GM18951 (cell line): ENCODE measurements at regions not wholly inside any gene's neighbourhood (a gene's known extent, or its start where the extent isn't known, plus 50 kb on each side); places are given as distances from the start of the nearest gene placed in this dataset.

Source experiments
- POLR2A ChIP-seq: IDR thresholded peaks from 4 replicates; pipeline ENCODE4 v1.6.1; 2011; ENCODE audit warnings: mild to moderate bottlenecking; ENCODE audit not compliant: insufficient read length, insufficient read depth; ENCODE audit errors: extremely low read depth
- in situ Hi-C: fragments of 300-500 bp; cut with MboI; formaldehyde crosslinking; loops from one replicate; pipeline ENCODE4 v1.12.0; 2022; ENCODE audit warnings: low sequenced_read_pairs, mixed read lengths, inconsistent platforms; ENCODE audit not compliant: unreplicated experiment

DNA sequence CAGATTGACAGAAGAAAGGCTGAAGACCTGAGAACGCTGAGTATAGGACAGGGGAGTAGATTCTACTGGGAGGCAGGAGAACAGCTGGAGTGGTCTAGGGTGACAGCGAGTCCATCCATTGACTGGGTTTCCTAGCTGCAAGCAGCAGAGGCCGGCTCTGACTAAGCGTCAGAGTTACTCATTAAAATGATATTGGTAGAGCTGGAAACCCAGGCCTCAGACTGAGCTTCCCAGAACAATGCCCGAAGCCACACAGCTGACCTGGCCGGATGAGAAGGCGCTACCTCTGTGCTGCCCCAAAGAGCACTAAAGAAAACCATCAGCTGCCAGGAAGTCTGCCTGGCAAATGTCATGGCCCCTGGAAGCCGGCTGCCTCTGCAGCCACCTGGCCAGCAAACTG, 78.5 kb upstream of the FZD10 start:
- in situ Hi-C loops, result no loop called here
- no peak for TF ChIP-seq POLR2A

DNA sequence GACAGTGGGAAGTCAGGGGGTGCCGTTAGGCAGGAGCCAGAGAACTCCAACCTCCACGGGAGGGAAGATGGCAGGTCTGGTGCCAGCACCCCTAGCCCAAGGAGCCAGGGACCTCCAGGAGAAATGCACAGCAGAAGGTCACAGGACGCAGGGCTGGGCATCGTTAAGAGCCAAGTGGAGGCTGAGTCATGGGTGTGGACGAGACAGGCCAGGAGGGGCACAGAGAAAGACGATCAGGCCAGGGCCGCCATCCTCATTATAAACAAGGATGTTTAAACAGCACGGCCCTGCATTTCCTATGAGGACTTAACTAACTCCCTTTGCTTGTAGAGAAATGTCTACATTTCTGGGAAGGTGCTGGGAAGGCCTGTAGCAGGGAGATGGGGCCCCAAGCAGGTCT, 77.9 kb upstream of the FZD10 start:
- TF ChIP-seq POLR2A, result no peak
- in situ Hi-C loops, result no loop called here

DNA sequence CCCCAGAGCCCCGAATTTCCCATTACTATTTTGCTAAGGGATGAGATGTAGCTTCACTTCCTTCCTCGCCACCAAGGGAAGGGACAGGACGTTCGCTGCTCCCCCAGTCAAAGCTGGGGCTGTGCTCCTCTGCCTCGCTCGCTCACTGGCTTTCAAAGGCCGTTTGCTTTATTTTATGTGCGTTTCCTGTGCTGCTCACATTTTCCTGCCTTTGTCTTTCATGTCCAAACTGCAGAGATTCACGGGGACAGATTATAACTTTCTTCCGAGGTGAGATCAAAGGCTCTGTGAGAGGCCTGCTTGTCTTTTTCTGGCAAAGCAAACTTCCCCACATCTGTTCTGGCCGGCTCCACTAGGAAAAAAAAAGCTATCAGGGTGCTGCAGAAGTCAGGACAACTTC, 76.0 kb upstream of the FZD10 start:
- in situ Hi-C loops, result no loop called here
- no peak for TF ChIP-seq POLR2A

DNA sequence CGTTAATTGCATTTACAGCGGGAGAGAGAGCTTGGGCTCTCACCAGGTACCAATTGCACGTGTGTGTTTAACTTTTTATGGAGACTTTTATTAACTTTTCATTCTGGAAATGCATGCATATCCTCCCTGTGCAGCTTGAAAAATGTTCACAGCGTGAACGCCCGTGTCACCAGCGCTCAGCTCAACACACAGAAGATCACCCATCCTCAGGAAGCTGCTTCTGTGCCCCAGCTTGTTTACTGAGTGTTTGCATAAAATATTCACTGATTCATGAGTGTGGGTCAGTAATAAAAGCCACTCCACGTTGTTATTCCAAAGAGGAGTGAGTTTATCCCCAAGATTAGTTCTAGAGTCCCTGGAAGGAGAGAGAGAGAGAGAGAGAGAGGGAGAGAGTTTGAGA, 75.5 kb upstream of the FZD10 start:
- in situ Hi-C loops, result no loop called here
- no peak for TF ChIP-seq POLR2A

DNA sequence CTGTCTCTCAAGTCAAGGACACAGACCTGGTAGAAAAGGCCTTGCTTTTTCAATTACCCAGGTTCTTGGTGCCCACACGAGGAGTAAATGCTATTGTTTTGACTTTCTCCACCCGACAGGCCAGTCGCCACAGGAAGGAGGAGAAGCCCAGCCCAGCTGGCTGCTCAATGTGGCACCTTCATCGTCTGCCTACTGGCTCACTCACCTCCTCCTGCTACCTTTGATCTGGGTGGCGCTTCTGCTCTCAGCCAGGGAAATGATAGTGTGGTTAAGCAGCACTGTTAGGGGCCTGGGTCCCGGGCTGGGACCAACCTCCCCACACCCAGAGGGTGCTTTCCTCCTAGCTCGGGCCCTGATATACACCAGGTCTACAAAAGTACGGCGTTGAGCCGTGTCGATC, 75.0 kb upstream of the FZD10 start:
- in situ Hi-C loops, result no loop called here
- no peak for TF ChIP-seq POLR2A

DNA sequence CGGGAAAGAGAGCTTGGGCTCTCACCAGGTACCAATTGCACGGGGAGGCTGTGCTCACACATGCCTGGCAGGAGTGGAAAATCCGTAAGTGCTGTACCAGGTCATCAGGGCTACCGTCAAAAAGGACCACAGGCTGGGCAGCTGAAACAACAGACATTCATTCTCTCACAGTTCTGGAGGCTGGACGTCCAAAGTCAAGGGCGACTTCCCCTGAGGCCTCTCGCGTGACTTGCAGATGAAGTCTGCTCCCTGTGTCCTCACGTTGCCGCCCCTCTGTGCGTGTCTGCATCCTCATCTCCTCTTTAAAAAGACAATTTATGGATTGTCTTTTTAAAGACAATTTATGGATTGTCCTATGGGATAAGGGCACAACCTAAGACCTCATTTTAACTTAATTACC, 73.8 kb upstream of the FZD10 start:
- TF ChIP-seq POLR2A, result no peak
- in situ Hi-C loops, result no loop called here

DNA sequence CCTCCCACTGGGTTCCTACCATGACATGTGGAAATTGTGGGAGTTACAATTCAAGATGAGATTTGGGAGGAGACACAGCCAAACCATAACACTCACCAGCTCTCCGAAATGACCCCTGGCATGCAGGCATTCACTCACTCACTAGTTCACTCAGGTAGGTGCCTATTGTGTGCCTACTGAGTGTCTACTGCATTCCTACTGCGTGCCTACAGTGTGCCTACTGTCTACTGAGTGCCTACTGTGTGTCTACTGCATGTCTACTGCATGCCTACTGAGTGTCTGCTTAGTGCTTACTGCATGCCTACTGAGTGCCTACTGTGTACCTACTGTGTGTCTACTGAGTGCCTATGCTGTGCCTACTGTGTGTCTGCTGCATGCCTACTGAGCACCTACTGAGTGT, 71.7 kb upstream of the FZD10 start:
- no peak for TF ChIP-seq POLR2A
- in situ Hi-C loops, result no loop called here

DNA sequence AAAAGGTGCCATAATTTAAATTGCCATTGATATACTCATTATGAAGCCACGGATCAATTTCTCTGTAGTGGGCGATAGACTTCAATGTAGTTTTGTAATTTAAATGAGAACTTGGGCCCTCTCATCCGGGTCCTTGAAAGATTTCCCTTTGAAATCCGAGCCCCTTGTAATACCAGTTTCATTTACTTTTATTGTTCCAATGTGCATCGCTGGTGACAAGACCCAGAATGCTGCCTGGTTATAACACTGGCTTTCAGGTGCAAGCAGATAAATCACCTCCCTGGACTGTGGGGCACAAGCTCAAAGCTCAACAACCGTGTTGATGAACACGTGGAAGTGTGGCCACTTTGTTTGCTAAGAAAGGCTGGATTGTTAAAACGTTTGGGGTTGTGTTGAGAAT, 68.9 kb upstream of the FZD10 start:
- TF ChIP-seq POLR2A, result no peak
- in situ Hi-C loops, result no loop called here

DNA sequence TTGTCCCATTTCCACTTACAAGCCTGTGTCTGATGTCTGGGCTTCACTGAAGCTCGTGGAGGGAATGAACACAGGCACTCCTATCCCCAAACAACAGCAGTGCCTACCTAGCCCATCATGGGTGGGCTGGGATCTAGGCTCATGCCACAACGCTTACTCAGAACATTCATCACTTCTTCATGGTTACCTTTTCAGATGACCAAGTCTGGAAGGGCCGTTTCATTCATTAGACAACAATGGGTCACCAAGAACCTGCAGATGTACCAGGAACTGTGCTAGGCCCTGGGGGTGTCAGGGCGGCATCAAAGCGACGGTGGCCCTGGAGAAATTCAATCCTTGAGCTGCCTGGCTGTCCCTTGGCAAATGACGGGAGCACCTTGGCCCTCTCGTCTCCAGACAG, 64.9 kb upstream of the FZD10 start:
- in situ Hi-C loops, result no loop called here
- TF ChIP-seq POLR2A, result no peak

DNA sequence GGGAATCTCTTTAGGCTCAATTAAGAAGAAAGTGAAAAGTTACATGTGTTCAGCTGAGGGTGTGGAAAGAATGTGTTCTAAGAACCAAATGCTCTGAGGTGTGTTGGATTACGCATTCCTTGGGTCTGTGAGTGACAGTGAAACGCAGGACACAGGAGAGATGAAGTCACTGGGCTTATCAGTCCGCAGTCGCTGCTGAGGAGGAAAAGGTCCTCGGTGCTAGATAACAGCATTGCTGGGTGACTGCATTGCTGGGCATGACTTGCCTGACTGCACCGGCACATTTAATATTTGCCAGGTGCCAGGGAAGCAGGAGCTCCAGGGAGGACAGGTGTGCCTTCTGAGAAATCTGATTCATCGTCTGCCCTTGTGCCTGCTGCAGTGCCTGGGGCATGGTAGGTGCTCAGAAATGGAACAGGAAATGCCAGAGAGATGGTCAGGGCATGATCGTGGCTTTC, 64.4 kb upstream of the FZD10 start:
- in situ Hi-C loops, result no loop called here

DNA sequence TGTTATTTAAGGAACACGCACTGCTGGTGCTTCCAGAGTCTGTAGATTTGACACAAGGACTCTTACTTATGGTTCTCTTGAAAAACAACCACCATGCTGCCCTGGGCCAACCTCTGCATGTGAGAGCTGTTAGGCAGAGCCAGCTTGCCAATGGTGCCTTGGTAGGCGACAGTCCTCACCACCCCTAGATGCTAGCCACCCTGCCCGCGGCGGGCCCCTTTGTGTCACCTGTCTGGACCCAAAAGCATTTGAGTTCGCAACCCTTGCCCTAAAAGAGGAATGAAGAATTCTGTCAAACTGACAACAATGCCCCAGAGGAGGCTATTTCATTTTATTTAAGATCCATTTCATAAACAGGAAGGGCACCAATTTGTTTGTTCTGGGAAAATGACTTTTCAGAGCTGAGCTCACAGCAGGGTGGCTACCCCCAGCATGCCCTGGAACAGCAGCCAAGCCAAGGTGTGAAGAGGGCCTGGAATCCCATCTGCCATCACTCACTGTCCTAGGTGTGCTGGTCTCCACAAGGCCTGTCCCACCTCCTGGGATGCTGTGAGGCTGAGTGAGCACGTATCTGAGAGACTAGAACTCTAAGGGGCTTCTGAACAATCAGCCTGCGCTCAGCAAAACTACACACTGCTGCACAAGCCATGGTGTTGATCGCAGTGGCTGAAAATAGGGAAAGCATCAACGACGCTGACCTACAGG, 63.8 kb upstream of the FZD10 start:
- in situ Hi-C loops, result no loop called here
- no peak for TF ChIP-seq POLR2A

More for the DNA sequence above, 64.4 kb upstream of the FZD10 start:
- no peak for TF ChIP-seq POLR2A

DNA sequence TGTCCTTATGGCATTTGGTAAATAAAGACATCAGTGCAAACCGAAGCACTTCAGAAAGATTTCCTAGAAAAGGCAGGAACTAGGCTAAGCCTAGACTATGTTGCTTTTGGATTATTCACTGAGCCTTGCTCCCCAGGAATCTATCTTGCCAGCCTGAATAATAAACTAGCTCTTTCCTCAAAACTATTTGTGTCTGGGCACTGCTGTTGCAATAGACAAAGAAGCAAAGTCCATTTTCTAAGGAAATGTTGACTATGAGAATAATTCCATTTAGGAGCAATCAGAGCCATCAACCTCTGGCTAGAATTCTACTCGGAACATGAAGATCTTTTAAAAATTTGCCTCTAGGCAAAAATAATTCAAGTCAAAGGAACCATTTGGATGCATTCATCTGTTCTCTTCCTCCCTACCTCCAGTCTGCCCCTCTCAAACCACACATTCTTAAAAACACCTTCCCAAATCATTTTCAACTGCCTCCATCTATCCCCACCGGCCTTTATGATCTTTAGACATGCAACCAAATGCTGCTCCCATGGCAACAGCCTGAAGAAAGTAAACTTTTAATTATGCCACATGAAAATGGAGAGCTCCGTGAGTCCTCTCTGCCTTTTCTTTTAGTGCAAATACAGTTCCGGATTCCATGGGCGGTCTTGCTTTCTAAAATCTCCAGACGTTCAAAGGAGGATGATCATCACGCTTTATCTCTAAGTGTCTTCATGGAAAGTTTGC, 61.5 kb upstream of the FZD10 start:
- in situ Hi-C loops, result no loop called here
- TF ChIP-seq POLR2A, result no peak

DNA sequence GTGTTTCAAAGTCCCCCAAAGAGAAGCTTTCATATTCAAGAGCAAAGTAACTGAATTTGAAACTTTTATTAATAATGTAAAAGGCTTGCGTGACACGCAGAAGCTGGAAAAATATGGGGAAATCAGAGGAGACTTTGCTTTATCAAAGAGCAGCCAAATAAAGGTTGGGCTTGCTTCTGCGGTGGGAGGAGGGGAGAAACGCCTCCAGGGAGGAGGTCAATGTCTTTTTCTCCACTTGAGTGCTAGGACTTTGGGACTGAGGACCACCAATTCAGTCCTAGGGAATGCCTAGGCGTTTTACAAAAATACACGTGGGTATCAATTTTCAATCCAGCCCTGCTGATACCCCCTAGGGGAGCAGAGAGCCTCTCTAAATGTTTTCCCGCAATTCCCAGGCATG, 60.9 kb upstream of the FZD10 start:
- TF ChIP-seq POLR2A, result no peak
- in situ Hi-C loops, result no loop called here

DNA sequence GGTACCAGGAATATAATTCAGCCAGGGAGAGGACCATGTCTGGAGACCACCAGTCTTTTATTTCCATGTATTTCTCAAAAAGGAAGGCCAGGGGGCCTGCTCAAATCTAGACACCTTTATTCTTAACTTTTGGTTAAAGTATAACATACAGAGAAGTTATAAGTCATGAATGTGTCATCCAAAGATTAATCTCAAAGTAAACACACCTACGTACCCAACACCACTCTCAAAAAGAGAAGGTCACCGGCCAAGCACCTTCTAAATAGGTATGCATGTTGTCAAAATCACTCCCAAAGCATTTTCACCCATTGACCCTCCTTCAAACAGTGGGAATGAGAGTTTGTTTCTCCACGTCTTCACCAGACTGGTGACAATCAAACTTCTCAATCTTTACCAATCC, 60.0 kb upstream of the FZD10 start:
- in situ Hi-C loops, result no loop called here
- TF ChIP-seq POLR2A, result no peak
